IPS-18a (cell line): ENCODE measurements at regions not wholly inside any gene's neighbourhood (a gene's known extent, or its start where the extent isn't known, plus 50 kb on each side); places are given as distances from the start of the nearest gene placed in this dataset.

Source experiments
- H3K27ac ChIP-seq: one replicate; pipeline ENCODE4 v1.5.1; 2013; ENCODE audit warnings: low read length
- H3K27me3 ChIP-seq: one replicate; pipeline ENCODE4 v1.6.1; 2013; ENCODE audit warnings: mild to moderate bottlenecking, low read length; ENCODE audit not compliant: control insufficient read depth, insufficient read depth
- H3K36me3 ChIP-seq: one replicate; pipeline ENCODE4 v1.6.1; 2013; ENCODE audit warnings: low read depth, low read length; ENCODE audit not compliant: control insufficient read depth
- H3K4me1 ChIP-seq: one replicate; pipeline ENCODE4 v1.6.1; 2013; ENCODE audit warnings: low read depth, low read length; ENCODE audit not compliant: control insufficient read depth
- H3K4me3 ChIP-seq: one replicate; pipeline ENCODE4 v1.5.1; 2013; ENCODE audit warnings: low read length
- H3K9ac ChIP-seq: one replicate; pipeline ENCODE4 v1.6.1; 2013; ENCODE audit warnings: mild to moderate bottlenecking, low read length, moderate library complexity
- H3K9me3 ChIP-seq: one replicate; pipeline ENCODE4 v1.6.1; 2013; ENCODE audit warnings: low read depth, low read length; ENCODE audit not compliant: control insufficient read depth

DNA sequence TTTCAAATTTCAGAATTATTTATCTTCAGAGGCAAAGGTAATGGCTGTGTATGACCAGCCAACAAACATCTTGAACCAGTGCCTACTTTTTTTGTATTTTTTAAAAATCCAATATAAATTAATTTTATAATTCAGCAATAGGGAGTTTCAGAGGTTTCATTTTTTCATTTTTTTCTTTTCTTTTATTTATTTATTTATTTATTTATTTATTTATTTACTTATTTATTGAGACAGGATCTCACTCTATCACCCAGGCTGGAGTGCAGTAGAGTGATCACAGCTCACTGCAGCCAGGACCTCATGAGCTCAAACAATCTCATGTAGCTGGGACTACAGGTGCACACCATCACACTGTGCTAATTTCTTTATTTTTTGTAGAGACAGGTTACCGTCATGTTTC is 250.5 kb downstream of the TMEM47 start:
- Histone ChIP-seq H3K9me3 (peaks cover 15% of the 10 kb centered on the region), H3K27me3 (no peaks in the 10 kb centered on the region), H3K4me3 (no peak overlapping the region), H3K36me3 (no peaks in the 10 kb centered on the region), H3K27ac (no peak overlapping the region), H3K4me1 (no peaks in the 10 kb centered on the region), H3K9ac (no peak overlapping the region)

DNA sequence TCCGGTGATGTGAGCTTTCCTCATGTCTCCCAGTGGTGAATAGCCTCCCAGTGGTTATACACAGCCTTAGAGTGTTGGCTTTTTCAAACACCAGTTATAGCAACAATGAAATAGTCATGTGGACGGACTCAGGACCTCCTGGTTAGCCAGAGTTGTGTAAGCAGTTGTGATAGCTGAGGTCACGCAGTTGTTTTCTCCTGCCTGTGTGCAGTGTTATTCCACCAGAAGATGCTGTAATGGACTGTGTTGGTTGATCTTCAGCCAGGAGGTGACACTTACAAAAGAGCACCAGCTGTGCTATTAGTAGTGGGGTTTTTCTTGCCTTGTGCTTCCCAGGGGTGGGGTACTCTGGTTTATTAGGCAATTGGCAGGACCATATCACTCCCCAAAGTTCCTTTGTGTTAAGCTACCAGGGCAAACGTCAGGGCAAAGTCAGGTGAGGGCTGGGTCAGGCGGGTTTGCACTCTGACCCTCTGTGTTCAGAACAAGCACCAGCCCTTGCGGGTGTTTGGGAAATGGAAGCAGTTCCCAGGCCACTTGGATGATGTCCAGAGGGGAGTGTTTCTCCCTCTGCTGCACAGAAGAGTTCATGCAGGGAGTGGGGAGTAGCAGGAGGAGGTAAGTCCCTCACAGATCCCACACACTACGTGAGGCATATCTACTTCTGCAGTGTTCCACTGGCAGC is 252.6 kb downstream of the TMEM47 start:
- Histone ChIP-seq H3K36me3 (no peaks in the 10 kb centered on the region), H3K4me3 (no peak overlapping the region), H3K27ac (no peak overlapping the region), H3K27me3 (no peaks in the 10 kb centered on the region), H3K4me1 (no peaks in the 10 kb centered on the region), H3K9ac (no peak overlapping the region), H3K9me3 (peaks cover 9% of the 10 kb centered on the region)

DNA sequence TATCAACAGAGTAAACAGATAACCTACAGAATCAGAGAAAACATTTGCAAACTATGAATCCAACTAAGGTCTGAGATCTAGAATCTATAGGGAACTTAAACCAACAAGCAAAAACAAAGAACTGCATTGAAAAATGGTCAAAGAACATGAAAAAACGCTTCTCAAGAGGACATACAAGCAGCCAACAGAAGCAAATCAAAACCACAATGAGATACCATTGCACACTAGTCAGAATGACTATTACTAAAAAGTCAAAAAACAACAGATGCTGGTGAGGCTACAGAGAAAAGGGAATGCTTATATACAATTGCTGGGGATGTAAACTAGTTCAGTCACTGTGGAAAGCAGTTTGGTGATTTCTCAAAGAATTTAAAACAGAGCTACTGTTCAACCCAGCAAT is 255.7 kb downstream of the TMEM47 start:
- Histone ChIP-seq H3K9ac (no peak overlapping the region), H3K4me3 (no peak overlapping the region), H3K27ac (no peak overlapping the region), H3K36me3 (no peaks in the 10 kb centered on the region), H3K27me3 (no peaks in the 10 kb centered on the region), H3K9me3 (peaks cover 19% of the 10 kb centered on the region), H3K4me1 (no peaks in the 10 kb centered on the region)

DNA sequence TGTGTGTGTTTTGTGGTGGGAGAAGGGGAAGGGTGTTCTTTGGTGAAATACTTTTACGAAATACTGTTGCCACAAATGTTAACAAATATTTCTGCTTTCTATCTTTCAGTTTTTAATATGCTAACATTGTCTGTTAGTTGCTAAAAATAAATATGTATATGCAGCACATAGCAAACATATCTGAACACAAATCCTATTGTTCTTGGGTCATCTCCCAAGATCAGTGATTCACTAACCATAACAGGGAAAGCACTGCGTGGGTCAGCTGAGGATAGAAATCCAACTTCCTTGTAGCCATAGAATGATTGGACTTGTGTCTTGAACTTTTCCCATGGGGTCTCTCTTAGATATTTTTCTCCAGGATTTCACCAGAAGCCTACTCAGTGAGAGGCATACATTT is 250.3 kb upstream of the FAM47A start:
- Histone ChIP-seq H3K9ac (no peak overlapping the region), H3K27ac (no peak overlapping the region), H3K27me3 (no peaks in the 10 kb centered on the region), H3K4me1 (no peaks in the 10 kb centered on the region), H3K4me3 (no peak overlapping the region), H3K36me3 (no peaks in the 10 kb centered on the region), H3K9me3 (peaks cover 11% of the 10 kb centered on the region)

DNA sequence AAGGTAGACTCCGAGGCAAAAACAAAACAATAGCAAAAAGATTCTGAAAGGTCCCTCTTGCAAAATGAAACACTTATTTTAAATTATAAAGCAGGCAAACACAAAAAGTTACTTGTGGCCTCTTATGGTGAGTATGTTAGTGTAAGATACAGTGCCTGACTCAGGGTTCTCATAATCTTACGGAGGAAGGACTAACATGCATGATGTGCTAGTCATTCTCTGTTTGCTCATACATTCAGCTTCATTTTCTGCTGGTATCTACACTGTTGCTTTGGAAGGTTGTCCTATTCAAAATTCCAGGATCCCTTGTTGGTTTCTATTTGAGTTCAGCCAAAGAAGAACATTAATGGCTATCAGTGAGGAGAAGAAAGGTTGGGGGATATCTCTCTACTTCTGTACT is 249.1 kb upstream of the FAM47A start:
- H3K27ac ChIP-seq: no peak overlapping the region
- H3K9me3 ChIP-seq: peaks cover 11% of the 10 kb centered on the region
- H3K27me3 ChIP-seq: no peaks in the 10 kb centered on the region
- no peaks in the 10 kb centered on the region for H3K4me1 ChIP-seq
- H3K9ac ChIP-seq: no peak overlapping the region
- no peaks in the 10 kb centered on the region for H3K36me3 ChIP-seq
- no peak overlapping the region for H3K4me3 ChIP-seq

DNA sequence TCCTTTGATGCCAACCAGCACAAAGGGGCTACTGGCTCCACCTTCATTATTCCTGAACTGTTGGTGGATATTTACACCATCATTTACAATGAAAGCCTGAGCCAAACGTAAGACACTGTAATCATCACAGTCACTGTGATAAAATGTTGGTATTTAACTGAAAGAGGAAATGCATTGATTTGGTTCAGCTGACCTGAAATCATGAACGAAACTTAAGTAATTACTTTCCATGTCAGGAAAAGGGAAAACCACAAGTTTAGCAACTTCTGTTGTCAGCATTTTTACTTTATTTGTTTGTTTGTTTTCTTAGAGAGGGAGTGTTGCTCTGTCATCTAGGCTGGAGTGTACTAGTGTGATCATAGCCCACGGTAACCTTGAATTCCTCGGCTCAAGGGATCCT is 247.8 kb upstream of the FAM47A start:
- Histone ChIP-seq H3K27me3 (no peaks in the 10 kb centered on the region), H3K4me3 (no peak overlapping the region)

DNA sequence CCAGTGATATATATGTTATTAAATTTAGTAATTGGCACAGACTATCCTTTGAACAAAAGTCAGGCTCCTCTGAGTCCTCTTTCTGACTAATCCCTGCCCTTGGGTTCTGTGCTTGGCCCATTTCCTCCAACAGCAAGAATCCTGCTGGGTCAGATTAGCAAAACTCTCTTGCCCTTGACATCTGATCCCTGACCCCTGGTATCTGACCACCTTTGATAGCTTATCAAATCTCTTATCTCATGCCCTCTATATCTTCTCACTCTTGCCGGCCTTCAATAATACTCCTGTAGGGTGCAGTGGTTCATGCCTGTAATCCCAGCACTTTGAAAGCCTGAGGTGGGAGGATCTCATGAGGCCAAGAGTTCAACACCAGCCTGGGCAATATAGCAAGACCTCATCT is 245.5 kb upstream of the FAM47A start:
- peaks cover 15% of the 10 kb centered on the region for H3K9me3 ChIP-seq
- no peaks in the 10 kb centered on the region for H3K27me3 ChIP-seq
- H3K36me3 ChIP-seq: no peaks in the 10 kb centered on the region
- H3K9ac ChIP-seq: no peak overlapping the region
- no peak overlapping the region for H3K4me3 ChIP-seq
- no peaks in the 10 kb centered on the region for H3K4me1 ChIP-seq
- no peak overlapping the region for H3K27ac ChIP-seq

More for the DNA sequence above, 247.8 kb upstream of the FAM47A start:
- Histone ChIP-seq H3K9ac (no peak overlapping the region), H3K27ac (no peak overlapping the region), H3K9me3 (peaks cover 6% of the 10 kb centered on the region), H3K4me1 (no peaks in the 10 kb centered on the region), H3K36me3 (no peaks in the 10 kb centered on the region)

DNA sequence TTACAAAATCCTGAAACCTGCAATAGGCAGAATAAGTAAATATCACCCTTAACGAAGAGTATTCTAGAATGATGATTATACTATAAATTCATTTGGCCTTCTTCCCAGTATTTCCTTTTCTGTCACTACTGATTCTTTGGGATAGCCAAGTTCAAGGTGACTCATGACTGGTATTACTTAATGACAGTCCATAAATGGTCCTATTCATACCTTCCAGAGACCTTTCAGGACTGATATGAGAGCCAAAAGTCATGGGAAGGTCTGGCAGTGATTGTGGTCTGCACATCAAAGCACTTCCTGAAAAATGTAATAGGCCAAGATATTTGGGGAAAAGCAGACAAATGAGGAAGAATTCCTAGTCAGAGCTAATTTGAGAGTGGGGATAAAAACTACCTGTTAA is 239.6 kb upstream of the FAM47A start:
- Histone ChIP-seq H3K9me3 (peaks cover 9% of the 10 kb centered on the region), H3K4me1 (no peaks in the 10 kb centered on the region), H3K36me3 (no peaks in the 10 kb centered on the region), H3K27ac (no peak overlapping the region), H3K27me3 (no peaks in the 10 kb centered on the region), H3K9ac (no peak overlapping the region), H3K4me3 (no peak overlapping the region)

DNA sequence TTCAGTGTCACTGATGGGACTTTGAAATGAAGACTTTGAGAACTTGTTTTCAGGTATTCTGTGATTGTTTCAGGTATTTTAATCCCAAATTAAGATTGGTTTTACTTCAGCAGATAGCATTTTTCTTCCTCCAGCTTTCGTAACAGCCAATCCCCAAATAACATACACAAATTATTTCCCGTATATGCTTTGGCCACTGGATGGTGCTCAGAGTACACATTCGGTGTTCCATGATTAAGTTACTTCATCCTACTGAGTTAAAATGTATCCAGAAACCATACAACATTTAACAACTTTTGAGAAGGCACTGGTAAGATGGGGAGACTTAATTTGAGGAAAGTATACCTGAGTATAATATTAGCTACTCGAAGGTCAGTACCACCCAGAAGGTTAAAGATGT is 233.4 kb upstream of the FAM47A start:
- Histone ChIP-seq H3K9ac (no peak overlapping the region), H3K9me3 (peaks cover 15% of the 10 kb centered on the region), H3K36me3 (no peaks in the 10 kb centered on the region), H3K4me3 (no peak overlapping the region), H3K4me1 (no peaks in the 10 kb centered on the region), H3K27ac (no peak overlapping the region), H3K27me3 (no peaks in the 10 kb centered on the region)

DNA sequence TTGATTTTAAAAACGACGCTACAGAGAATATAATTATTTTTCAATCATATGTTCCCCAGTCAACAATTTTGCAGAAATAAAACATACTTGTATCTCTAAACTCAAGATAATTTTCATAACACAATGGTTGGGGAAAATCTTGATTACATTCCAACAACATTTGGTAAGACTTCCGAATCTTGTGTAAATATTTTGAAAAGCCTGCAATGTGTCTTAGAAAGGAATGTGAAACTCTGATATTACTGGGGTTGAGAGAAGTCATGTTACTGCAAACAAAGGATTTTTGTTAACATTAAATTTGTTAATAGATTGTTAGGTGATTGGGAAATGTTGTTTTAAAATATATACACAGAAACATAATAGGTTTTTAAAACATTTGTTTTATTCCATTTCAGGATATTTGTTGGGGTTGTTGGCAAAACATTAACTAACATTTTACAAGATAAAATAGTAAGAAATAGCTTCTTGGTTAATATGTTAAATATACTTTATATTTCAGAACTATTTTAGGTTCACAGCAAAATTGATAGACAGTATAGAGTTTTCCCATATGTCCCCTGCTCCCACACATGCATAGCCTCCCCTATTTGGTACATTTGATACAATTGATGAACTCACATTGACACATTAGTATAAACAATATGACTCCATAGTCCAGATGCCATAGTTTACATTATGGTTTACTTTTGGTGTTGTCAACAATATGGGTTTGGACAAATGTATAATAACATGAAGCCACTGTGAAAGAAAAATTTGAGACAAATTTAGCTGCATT is 218.6 kb upstream of the FAM47A start:
- no peaks in the 10 kb centered on the region for H3K27me3 ChIP-seq
- no peaks in the 10 kb centered on the region for H3K4me1 ChIP-seq

DNA sequence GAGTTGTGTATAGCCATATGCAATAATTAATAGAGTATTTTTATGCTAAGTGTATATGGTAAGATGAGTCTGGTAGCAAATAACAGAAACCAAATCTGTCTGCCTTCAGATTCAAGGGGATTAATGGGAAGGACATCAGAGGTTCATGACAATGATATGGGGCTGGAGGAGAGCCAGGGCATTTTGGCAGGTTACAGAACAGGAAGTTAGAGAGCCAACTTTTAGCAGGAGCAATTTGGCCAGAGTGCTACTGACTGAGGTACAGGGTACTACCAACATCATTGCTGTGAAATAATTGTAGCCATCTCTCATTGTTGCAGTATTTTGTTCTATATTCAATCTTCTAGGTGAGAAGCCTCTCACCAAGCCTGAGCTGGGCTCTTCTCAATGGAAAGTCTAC is 210.9 kb upstream of the FAM47A start:
- peaks cover 17% of the 10 kb centered on the region for H3K9me3 ChIP-seq
- H3K36me3 ChIP-seq: no peaks in the 10 kb centered on the region
- H3K27ac ChIP-seq: no peak overlapping the region
- no peaks in the 10 kb centered on the region for H3K27me3 ChIP-seq
- no peak overlapping the region for H3K9ac ChIP-seq
- H3K4me1 ChIP-seq: no peaks in the 10 kb centered on the region
- H3K4me3 ChIP-seq: no peak overlapping the region

More for the DNA sequence above, 218.6 kb upstream of the FAM47A start:
- Histone ChIP-seq H3K9me3 (peaks cover 17% of the 10 kb centered on the region), H3K27ac (no peak overlapping the region), H3K36me3 (no peaks in the 10 kb centered on the region), H3K4me3 (no peak overlapping the region), H3K9ac (no peak overlapping the region)

DNA sequence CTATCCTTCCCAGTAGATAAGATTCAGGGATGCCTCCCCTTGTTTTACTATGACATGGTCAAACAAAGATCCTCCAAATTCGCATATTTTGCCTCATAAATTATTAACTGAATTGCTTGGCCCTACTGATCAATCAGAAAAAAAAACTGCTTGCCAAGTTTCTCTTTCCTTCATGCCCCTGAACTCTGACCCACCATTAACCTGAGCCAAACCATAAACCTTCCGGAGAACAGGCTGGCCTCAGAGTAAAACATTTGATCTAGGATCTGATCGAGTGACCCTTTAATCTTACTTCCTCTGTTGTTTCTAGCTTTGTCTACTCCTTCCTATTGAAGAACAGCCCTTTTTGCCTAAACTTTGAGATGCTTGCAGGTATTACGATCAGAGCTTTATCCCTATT is 209.7 kb upstream of the FAM47A start:
- no peaks in the 10 kb centered on the region for H3K36me3 ChIP-seq
- no peak overlapping the region for H3K4me3 ChIP-seq
- H3K27me3 ChIP-seq: no peaks in the 10 kb centered on the region
- no peak overlapping the region for H3K27ac ChIP-seq
- H3K9me3 ChIP-seq: peaks cover 21% of the 10 kb centered on the region
- no peak overlapping the region for H3K9ac ChIP-seq
- no peaks in the 10 kb centered on the region for H3K4me1 ChIP-seq
